ENCODE measurements at regions not wholly inside any gene's neighbourhood (a gene's known extent, or its start where the extent isn't known, plus 50 kb on each side); places are given as distances from the start of the nearest gene placed in this dataset.

GRCh38 chr7:79553811-79554555 is 100.5 kb upstream of the MAGI2 start:
- no peak for TF ChIP-seq CTCF (IDR thresholded peaks at IDR 0.05; ENCODE audit: low read depth, low read length)

GRCh38 chr7:79552463-79552862 is 99.0 kb upstream of the MAGI2 start:
- TF ChIP-seq CTCF (IDR thresholded peaks at IDR 0.05; ENCODE audit: low read depth, low read length) = no peak
- H3K4me3 ChIP-seq (ENCODE audit: low read depth, low read length) = no peak overlapping the region

More at GRCh38 chr7:79553811-79554555, 100.5 kb upstream of the MAGI2 start:
- H3K4me3 ChIP-seq (ENCODE audit: low read depth, low read length) = no peak overlapping the region

GRCh38 chr7:79548727-79549126 is 95.3 kb upstream of the MAGI2 start:
- H3K4me3 ChIP-seq (ENCODE audit: low read depth, low read length) = no peak overlapping the region
- no peak for TF ChIP-seq CTCF (IDR thresholded peaks at IDR 0.05; ENCODE audit: low read depth, low read length)

GRCh38 chr7:79547132-79547531 is 93.7 kb upstream of the MAGI2 start:
- H3K4me3 ChIP-seq (ENCODE audit: low read depth, low read length) = no peak overlapping the region
- TF ChIP-seq CTCF (IDR thresholded peaks at IDR 0.05; ENCODE audit: low read depth, low read length) = no peak

- no peak for TF ChIP-seq CTCF (IDR thresholded peaks at IDR 0.05; ENCODE audit: low read depth, low read length)
- no peak overlapping the region for H3K4me3 ChIP-seq (ENCODE audit: low read depth, low read length)
Measured at GRCh38 chr7:79540592-79540991, 87.1 kb upstream of the MAGI2 start.

GRCh38 chr7:79534128-79534527 is 80.7 kb upstream of the MAGI2 start:
- no peak for TF ChIP-seq CTCF (IDR thresholded peaks at IDR 0.05; ENCODE audit: low read depth, low read length)
- H3K4me3 ChIP-seq (ENCODE audit: low read depth, low read length) = no peak overlapping the region

- no peak for TF ChIP-seq CTCF (IDR thresholded peaks at IDR 0.05; ENCODE audit: low read depth, low read length)
- H3K4me3 ChIP-seq (ENCODE audit: low read depth, low read length) = no peak overlapping the region
Measured at GRCh38 chr7:79531905-79532664, 78.6 kb upstream of the MAGI2 start.

All from WI38 (cell line).